ENCODE measurements at regions not wholly inside any gene's neighbourhood (a gene's known extent, or its start where the extent isn't known, plus 50 kb on each side); places are given as distances from the start of the nearest gene placed in this dataset.

DNA sequence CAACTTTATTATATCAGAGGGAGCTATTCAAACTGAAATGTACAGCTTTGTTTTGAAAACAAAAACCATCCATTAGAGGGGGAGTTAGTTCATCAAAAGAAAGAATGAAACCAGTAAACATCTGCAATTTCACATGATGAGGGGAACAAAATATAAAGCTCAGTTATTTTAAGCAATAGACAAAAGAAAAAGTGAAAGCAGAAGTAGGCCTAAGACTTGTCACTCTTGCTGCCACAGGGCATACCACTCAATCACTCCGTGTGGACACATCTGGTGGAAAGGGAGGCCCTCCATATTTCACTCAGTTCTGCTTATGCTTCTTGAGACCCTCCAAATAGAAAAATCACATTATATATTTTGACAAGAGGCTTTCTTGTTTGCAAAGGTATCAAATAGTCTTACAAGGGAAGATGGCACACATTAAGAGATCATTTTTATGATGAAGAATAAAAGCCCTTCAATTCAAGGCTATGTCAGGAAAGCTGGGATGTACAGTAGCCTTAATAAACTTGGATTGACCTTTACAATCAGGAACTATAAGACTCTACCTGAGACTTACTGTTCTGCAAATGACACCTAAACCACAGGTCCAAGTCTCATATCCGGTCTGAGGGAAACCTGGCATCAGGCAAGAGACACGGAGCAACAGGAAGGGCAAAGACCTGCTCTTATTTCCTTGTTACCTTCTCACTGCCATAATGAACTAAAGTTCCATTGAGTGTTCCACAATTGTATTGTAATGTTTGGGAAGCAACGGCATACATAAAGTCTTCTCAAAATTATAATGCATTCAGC lies 222.5 kb upstream of the GRIP1 start:
- TF ChIP-seq, protein P1, sequence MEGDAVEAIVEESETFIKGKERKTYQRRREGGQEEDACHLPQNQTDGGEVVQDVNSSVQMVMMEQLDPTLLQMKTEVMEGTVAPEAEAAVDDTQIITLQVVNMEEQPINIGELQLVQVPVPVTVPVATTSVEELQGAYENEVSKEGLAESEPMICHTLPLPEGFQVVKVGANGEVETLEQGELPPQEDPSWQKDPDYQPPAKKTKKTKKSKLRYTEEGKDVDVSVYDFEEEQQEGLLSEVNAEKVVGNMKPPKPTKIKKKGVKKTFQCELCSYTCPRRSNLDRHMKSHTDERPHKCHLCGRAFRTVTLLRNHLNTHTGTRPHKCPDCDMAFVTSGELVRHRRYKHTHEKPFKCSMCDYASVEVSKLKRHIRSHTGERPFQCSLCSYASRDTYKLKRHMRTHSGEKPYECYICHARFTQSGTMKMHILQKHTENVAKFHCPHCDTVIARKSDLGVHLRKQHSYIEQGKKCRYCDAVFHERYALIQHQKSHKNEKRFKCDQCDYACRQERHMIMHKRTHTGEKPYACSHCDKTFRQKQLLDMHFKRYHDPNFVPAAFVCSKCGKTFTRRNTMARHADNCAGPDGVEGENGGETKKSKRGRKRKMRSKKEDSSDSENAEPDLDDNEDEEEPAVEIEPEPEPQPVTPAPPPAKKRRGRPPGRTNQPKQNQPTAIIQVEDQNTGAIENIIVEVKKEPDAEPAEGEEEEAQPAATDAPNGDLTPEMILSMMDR (IDR thresholded peaks at IDR 0.05; ENCODE audit: extremely low read depth in 1 of 2, insufficient read depth in 1 of 2, low read depth in 1 of 2, low read length in 2 of 2), result no peak
- TF ChIP-seq FOS (IDR thresholded peaks at IDR 0.05; ENCODE audit: borderline replicate concordance, insufficient read depth, low read length) (no peak), POLR2A (IDR thresholded peaks at IDR 0.05; ENCODE audit: low read depth, low read length) (no peak), EZH2 (IDR thresholded peaks at IDR 0.05; ENCODE audit: borderline replicate concordance, low read depth, low read length, severe bottlenecking) (no peak), POLR2AphosphoS5 (IDR thresholded peaks at IDR 0.05; ENCODE audit: insufficient read depth, low read depth, low read length) (no peak), GATA2 (IDR thresholded peaks at IDR 0.05; ENCODE audit: insufficient read depth, insufficient read length, low read depth, low read length) (no peak), JUN (IDR thresholded peaks at IDR 0.05; ENCODE audit: borderline replicate concordance, insufficient read depth, insufficient read length, low read depth) (no peak)
- TF ChIP-seq, protein P2, sequence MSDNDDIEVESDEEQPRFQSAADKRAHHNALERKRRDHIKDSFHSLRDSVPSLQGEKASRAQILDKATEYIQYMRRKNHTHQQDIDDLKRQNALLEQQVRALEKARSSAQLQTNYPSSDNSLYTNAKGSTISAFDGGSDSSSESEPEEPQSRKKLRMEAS (IDR thresholded peaks at IDR 0.05; ENCODE audit: insufficient read depth, insufficient read length), result no peak
